AG09309 (cell line): ENCODE measurements at regions not wholly inside any gene's neighbourhood (a gene's known extent, or its start where the extent isn't known, plus 50 kb on each side); places are given as distances from the start of the nearest gene placed in this dataset.

Experiments used
- DNase-seq: peaks from one replicate; pipeline ENCODE4 v3.0.0-alpha.2; 2010; ENCODE audit warnings: low read depth
- H3K4me3 ChIP-seq: 2 replicates; pipeline ENCODE4 v1.5.1; 2011; ENCODE audit warnings: mild to moderate bottlenecking, low read depth, low read length, moderate library complexity; ENCODE audit not compliant: control insufficient read depth
- CTCF ChIP-seq: IDR thresholded peaks from 2 replicates; pipeline ENCODE4 v1.5.1; 2011; ENCODE audit warnings: mild to moderate bottlenecking, low read depth, low read length, inconsistent platforms; ENCODE audit not compliant: insufficient read depth, control insufficient read depth; ENCODE audit errors: missing control alignments

DNA sequence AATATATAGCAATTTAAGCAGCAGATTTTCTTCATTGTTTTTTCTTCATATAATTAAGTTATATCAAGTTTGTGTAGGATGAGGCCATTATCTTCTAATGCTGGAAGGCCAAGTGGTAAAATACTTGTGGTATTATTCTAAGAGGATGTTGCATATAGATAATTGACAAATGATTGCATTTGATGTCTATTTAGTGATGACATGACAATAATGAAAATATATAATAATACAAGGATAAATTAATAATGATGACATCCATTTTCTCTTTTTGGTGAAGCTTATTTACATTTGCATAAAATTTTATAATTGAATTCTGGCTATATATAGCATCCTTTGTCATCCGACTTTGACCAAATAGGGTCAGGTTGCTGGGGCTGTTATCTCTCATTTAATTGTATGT, 195.4 kb upstream of the KCNJ16 start:
- TF ChIP-seq CTCF, result no peak
- no peak for DNase-seq
- H3K4me3 ChIP-seq, result no peak overlapping the region

DNA sequence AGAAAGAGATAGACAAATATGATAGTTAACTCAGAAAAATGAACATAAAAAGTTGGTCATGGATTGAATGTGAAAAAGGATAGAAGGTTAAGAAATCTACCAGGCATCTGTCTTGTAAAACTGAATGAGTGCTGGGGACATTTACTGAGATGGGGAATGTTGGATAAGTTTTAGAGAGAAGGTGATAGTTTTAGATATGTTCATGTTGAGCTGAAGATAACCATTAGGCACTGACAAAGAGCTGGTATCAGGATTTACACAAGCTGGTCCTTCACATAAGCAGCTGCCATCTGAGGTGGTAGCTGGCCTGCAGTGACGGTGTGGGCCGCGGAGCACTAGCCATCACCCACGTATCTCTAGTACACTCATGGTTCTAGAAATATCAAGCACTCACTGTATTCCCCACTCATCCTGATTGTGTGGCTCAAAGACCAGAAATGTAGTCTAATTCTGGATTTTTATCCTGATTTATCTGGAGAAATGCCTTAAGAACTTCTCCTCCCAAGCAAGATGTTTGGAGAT, 194.4 kb upstream of the KCNJ16 start:
- no peak for DNase-seq
- H3K4me3 ChIP-seq, result no peak overlapping the region
- TF ChIP-seq CTCF, result no peak

DNA sequence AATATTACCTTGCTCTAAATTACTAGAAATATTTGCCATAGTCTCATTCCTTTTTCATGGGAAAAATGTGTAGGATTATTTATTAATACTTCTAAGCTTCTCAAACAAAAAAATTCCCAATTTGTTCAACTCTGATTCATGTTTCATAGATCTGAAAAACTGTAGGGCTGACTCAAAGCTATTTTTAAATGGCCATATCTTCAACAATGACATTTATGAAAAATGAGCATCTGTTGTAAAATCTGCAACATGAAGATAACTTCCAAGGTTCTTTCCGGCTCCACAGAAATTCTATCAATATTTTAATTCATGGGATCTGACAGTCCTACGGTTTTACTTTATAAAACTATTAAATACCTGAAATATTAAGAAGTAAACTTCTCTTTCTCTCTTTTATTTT, 192.7 kb upstream of the KCNJ16 start:
- no peak for TF ChIP-seq CTCF
- DNase-seq, result no peak
- no peak overlapping the region for H3K4me3 ChIP-seq

GRCh38 chr17:69883120-69883519, 191.9 kb upstream of the KCNJ16 start:
- no peak overlapping the region for H3K4me3 ChIP-seq
- no peak for TF ChIP-seq CTCF
- DNase-seq, result no peak

DNA sequence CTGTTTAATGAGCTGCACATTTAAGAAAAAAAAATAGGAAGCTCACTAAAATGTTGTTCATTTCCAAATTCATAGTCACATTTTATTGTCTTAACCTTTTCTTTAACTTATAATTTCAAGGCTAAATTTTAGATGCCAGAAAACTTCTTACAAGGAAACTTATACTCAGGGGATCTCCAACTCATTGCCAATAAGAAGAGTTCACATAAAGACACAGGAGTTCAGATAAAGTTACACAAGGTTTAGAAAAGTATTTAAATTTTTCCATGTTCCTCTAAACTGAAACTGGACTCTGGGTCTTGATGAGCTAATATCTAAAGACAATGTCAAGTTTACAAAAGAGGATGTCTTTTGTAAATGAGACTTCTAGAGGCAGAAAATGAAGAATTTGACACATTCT, 190.7 kb upstream of the KCNJ16 start:
- DNase-seq, result no peak

GRCh38 chr17:69884846-69885245, 190.2 kb upstream of the KCNJ16 start:
- H3K4me3 ChIP-seq, result no peak overlapping the region
- no peak for TF ChIP-seq CTCF
- DNase-seq, result no peak

More for the DNA sequence above, 190.7 kb upstream of the KCNJ16 start:
- H3K4me3 ChIP-seq, result no peak overlapping the region
- TF ChIP-seq CTCF, result no peak

DNA sequence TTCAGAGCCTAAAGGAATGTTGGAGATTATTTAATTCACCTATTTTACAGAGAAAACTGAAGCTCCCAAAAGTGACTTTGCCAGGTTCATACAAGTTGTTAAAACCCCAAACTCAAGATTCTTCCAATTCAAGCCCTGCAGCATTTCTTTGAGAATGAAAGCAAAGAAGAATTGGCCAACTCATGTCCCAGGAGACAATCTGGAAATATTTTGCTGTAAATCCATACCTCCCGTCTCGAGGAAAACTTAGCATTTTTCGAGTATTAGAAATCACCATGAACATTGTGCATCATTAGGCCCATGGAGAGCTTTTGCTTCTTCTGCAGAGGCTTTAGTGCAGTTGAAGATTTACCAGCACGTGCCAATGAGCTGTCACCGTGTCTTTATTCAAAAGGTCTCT, 176.4 kb upstream of the KCNJ16 start:
- no peak for TF ChIP-seq CTCF
- DNase-seq, result no peak
- no peak overlapping the region for H3K4me3 ChIP-seq
